ENCODE measurements at regions not wholly inside any gene's neighbourhood (a gene's known extent, or its start where the extent isn't known, plus 50 kb on each side); places are given as distances from the start of the nearest gene placed in this dataset.

GRCh38 chr13:100872761-100873160 is 198.2 kb upstream of the TMTC4 start:
- H3K27ac ChIP-seq (ENCODE audit: control insufficient read depth, insufficient read depth, low read length): no peak overlapping the region
- TF ChIP-seq, protein P1, sequence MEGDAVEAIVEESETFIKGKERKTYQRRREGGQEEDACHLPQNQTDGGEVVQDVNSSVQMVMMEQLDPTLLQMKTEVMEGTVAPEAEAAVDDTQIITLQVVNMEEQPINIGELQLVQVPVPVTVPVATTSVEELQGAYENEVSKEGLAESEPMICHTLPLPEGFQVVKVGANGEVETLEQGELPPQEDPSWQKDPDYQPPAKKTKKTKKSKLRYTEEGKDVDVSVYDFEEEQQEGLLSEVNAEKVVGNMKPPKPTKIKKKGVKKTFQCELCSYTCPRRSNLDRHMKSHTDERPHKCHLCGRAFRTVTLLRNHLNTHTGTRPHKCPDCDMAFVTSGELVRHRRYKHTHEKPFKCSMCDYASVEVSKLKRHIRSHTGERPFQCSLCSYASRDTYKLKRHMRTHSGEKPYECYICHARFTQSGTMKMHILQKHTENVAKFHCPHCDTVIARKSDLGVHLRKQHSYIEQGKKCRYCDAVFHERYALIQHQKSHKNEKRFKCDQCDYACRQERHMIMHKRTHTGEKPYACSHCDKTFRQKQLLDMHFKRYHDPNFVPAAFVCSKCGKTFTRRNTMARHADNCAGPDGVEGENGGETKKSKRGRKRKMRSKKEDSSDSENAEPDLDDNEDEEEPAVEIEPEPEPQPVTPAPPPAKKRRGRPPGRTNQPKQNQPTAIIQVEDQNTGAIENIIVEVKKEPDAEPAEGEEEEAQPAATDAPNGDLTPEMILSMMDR (optimal IDR thresholded peaks at IDR 0.05 in 1 of 3, IDR thresholded peaks at IDR 0.05 in 1 of 3, conservative IDR thresholded peaks at IDR 0.05 in 1 of 3; ENCODE audit: extremely low read depth in 1 of 3, insufficient read depth in 2 of 3, low read length in 3 of 3): no peak
- TF ChIP-seq EZH2 (IDR thresholded peaks at IDR 0.05; ENCODE audit: low read length): no peak
- no peaks in the 10 kb centered on the region for H3K79me2 ChIP-seq (ENCODE audit: control insufficient read depth, insufficient read depth, low read length)
- no peak for DNase-seq (ENCODE audit: low read depth, low spot score)
- H3K4me3 ChIP-seq (ENCODE audit: control insufficient read depth in 2 of 3, extremely low read depth in 1 of 3, insufficient read depth in 2 of 3, low read depth in 1 of 3, low read length in 3 of 3): no peak overlapping the region
- H3K9me1 ChIP-seq (ENCODE audit: control insufficient read depth, extremely low read depth, insufficient read depth, low read length): no peaks in the 10 kb centered on the region
- no peak for FAIRE-seq
- no peak overlapping the region for H3K9ac ChIP-seq (ENCODE audit: control insufficient read depth, extremely low read depth, insufficient read depth, low read length)
- H3K9me3 ChIP-seq (ENCODE audit: control insufficient read depth, low read depth, low read length): no peaks in the 10 kb centered on the region
- H3K4me1 ChIP-seq (ENCODE audit: control insufficient read depth, extremely low read depth, insufficient read depth, low read length): no peaks in the 10 kb centered on the region
- H3K4me2 ChIP-seq (ENCODE audit: control insufficient read depth, extremely low read depth, insufficient read depth, low read depth, low read length): no peak overlapping the region
- H4K20me1 ChIP-seq (ENCODE audit: control insufficient read depth, extremely low read depth, insufficient read depth, low read length): no peaks in the 10 kb centered on the region
- no peaks in the 10 kb centered on the region for H3K27me3 ChIP-seq (ENCODE audit: control insufficient read depth, extremely low read depth, insufficient read depth, low read length)
- H3K36me3 ChIP-seq (ENCODE audit: control insufficient read depth in 2 of 2, extremely low read depth in 1 of 2, insufficient read depth in 2 of 2, low read length in 2 of 2): no peaks in the 10 kb centered on the region
- dilution Hi-C loops (cut with MboI; ENCODE audit: extremely low pct_ligation_motif_present, low sequenced_read_pairs): no loop called here
- H2AFZ ChIP-seq (ENCODE audit: control insufficient read depth, low read length): no peak overlapping the region

DNA sequence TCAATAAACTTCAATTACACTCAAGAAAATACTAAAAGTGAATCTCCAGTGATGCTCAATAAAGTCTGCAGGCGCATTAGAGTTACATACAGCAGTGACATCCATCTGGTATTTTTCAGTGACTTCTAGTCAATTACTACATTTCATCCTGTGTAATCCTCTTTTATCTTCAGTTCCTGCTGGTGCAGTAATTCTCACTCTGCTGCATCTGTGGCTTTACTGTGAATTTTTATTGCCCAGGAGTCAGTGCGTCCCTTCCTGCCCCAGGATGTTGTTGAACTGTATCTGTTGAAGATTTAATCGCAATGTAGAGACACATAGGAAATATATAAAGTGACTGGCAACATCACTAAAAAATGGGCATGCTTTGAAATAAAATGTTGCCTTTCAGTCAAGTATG is 196.3 kb upstream of the TMTC4 start:
- TF ChIP-seq, protein P1 (optimal IDR thresholded peaks at IDR 0.05 in 1 of 3, IDR thresholded peaks at IDR 0.05 in 1 of 3, conservative IDR thresholded peaks at IDR 0.05 in 1 of 3; ENCODE audit: extremely low read depth in 1 of 3, insufficient read depth in 2 of 3, low read length in 3 of 3): no peak
- no peak for TF ChIP-seq EZH2 (IDR thresholded peaks at IDR 0.05; ENCODE audit: low read length)
- Histone ChIP-seq H3K4me3 (ENCODE audit: control insufficient read depth in 2 of 3, extremely low read depth in 1 of 3, insufficient read depth in 2 of 3, low read depth in 1 of 3, low read length in 3 of 3) (no peak overlapping the region), H3K79me2 (ENCODE audit: control insufficient read depth, insufficient read depth, low read length) (no peaks in the 10 kb centered on the region), H2AFZ (ENCODE audit: control insufficient read depth, low read length) (no peak overlapping the region), H3K9me3 (ENCODE audit: control insufficient read depth, low read depth, low read length) (no peaks in the 10 kb centered on the region), H3K27ac (ENCODE audit: control insufficient read depth, insufficient read depth, low read length) (no peak overlapping the region), H3K4me1 (ENCODE audit: control insufficient read depth, extremely low read depth, insufficient read depth, low read length) (no peaks in the 10 kb centered on the region), H3K36me3 (ENCODE audit: control insufficient read depth in 2 of 2, extremely low read depth in 1 of 2, insufficient read depth in 2 of 2, low read length in 2 of 2) (no peaks in the 10 kb centered on the region), H3K27me3 (ENCODE audit: control insufficient read depth, extremely low read depth, insufficient read depth, low read length) (no peaks in the 10 kb centered on the region), H3K9ac (ENCODE audit: control insufficient read depth, extremely low read depth, insufficient read depth, low read length) (no peak overlapping the region), H3K9me1 (ENCODE audit: control insufficient read depth, extremely low read depth, insufficient read depth, low read length) (no peaks in the 10 kb centered on the region), H3K4me2 (ENCODE audit: control insufficient read depth, extremely low read depth, insufficient read depth, low read depth, low read length) (no peak overlapping the region), H4K20me1 (ENCODE audit: control insufficient read depth, extremely low read depth, insufficient read depth, low read length) (no peaks in the 10 kb centered on the region)
- FAIRE-seq (no peak), DNase-seq (ENCODE audit: low read depth, low spot score) (no peak)
- dilution Hi-C loops (cut with MboI; ENCODE audit: extremely low pct_ligation_motif_present, low sequenced_read_pairs): no loop called here
